HEK293 (cell line): ENCODE measurements at regions not wholly inside any gene's neighbourhood (a gene's known extent, or its start where the extent isn't known, plus 50 kb on each side); places are given as distances from the start of the nearest gene placed in this dataset.

Experiments
- CTCF ChIA-PET: fragments of 350-600 bp; formaldehyde crosslinking; extraction: SDS; loops from one replicate; lab custom pipeline; 2021; ENCODE audit warnings: antibody characterized with exemption; lab: Yijun Ruan, JAX
- POLR2A ChIA-PET: fragments of 300-600 bp; formaldehyde crosslinking; extraction: SDS; loops from one replicate; lab custom pipeline; 2020; ENCODE audit warnings: antibody characterized with exemption, inconsistent platforms; lab: Yijun Ruan, JAX
- H3K27ac ChIP-seq: fragments of 200-500 bp; sonication (Bioruptor generic); 2 replicates; pipeline ENCODE4 v1.5.1; 2014; ENCODE audit warnings: low read depth, low read length, control low read depth, inconsistent platforms; ENCODE audit errors: extremely low read depth
- H3K36me3 ChIP-seq, 2 experiments: fragments of 200-500 bp in 1 of 2; sonication (Bioruptor generic) in 1 of 2; 1 replicate in 1 of 2; 2 replicates in 1 of 2; pipeline ENCODE4 v1.5.1; 2014 to 2017; ENCODE audit warnings: inconsistent platforms in 2 of 2, low read length in 2 of 2; ENCODE audit not compliant: control insufficient read depth in 2 of 2, insufficient read depth in 1 of 2
- H3K4me1 ChIP-seq: fragments of 200-500 bp; sonication (Bioruptor generic); 2 replicates; pipeline ENCODE4 v1.5.1; 2014; ENCODE audit warnings: mild to moderate bottlenecking, low read length, inconsistent platforms; ENCODE audit not compliant: control insufficient read depth, insufficient read depth
- H3K4me3 ChIP-seq: 2 replicates; pipeline ENCODE4 v1.5.1; 2011; ENCODE audit warnings: low read depth, mild to moderate bottlenecking, control low read depth, low read length, moderate library complexity
- H3K9me3 ChIP-seq: fragments of 200-500 bp; sonication (Bioruptor generic); 2 replicates; pipeline ENCODE4 v1.5.1; 2014; ENCODE audit warnings: low read depth, low read length, inconsistent platforms; ENCODE audit not compliant: control insufficient read depth, insufficient read depth
- KLF1 ChIP-seq: fragments of 450-650 bp; formaldehyde crosslinking; IDR thresholded peaks from 2 replicates; pipeline ENCODE4 v1.5.1; 2016; ENCODE audit warnings: missing biosample characterization, missing genetic modification characterization
- SALL2 ChIP-seq: fragments of 450-650 bp; formaldehyde crosslinking; IDR thresholded peaks from 2 replicates; pipeline ENCODE4 v1.5.0; 2017; ENCODE audit warnings: missing biosample characterization, mild to moderate bottlenecking, missing genetic modification characterization, borderline replicate concordance
- SCRT2 ChIP-seq: fragments of 450-650 bp; formaldehyde crosslinking; IDR thresholded peaks from 2 replicates; pipeline ENCODE4 v1.5.1; 2016; ENCODE audit warnings: missing biosample characterization, missing genetic modification characterization
- ZEB2 ChIP-seq: fragments of 450-650 bp; formaldehyde crosslinking; IDR thresholded peaks from 2 replicates; pipeline ENCODE4 v1.5.1; 2016; ENCODE audit warnings: missing biosample characterization, missing genetic modification characterization
- ZFHX2 ChIP-seq: fragments of 450-650 bp; formaldehyde crosslinking; conservative IDR thresholded peaks from 2 replicates; pipeline ENCODE4 v1.5.1; 2016; ENCODE audit warnings: missing biosample characterization, missing genetic modification characterization
- ZNF16 ChIP-seq: fragments of 450-650 bp; formaldehyde crosslinking; IDR thresholded peaks from 2 replicates; pipeline ENCODE4 v1.5.1; 2016; ENCODE audit warnings: low read depth, missing biosample characterization, missing genetic modification characterization
- ZNF266 ChIP-seq: fragments of 450-650 bp; formaldehyde crosslinking; IDR thresholded peaks from 2 replicates; pipeline ENCODE4 v1.5.1; 2016; ENCODE audit warnings: missing biosample characterization, missing genetic modification characterization, low read depth
- ZNF473 ChIP-seq: fragments of 450-650 bp; formaldehyde crosslinking; IDR thresholded peaks from 2 replicates; pipeline ENCODE4 v1.5.1; 2017; ENCODE audit warnings: missing biosample characterization, missing genetic modification characterization
- ZNF530 ChIP-seq: fragments of 450-650 bp; formaldehyde crosslinking; IDR thresholded peaks from 2 replicates; pipeline ENCODE4 v1.5.1; 2016; ENCODE audit warnings: low read depth, missing biosample characterization, missing genetic modification characterization
- ZNF701 ChIP-seq: fragments of 450-650 bp; formaldehyde crosslinking; IDR thresholded peaks from 2 replicates; pipeline ENCODE4 v1.5.1; 2016; ENCODE audit warnings: missing biosample characterization, missing genetic modification characterization
- ZSCAN23 ChIP-seq: fragments of 450-650 bp; formaldehyde crosslinking; IDR thresholded peaks from 2 replicates; pipeline ENCODE4 v1.5.1; 2016; ENCODE audit warnings: missing biosample characterization, missing genetic modification characterization
- TF ChIP-seq, protein P1 (sequence below): fragments of 450-650 bp; formaldehyde crosslinking; IDR thresholded peaks from 2 replicates; pipeline ENCODE4 v1.5.1; 2016; ENCODE audit warnings: missing biosample characterization, missing genetic modification characterization
- TF ChIP-seq, protein P2 (sequence below): fragments of 450-650 bp; formaldehyde crosslinking; IDR thresholded peaks from 2 replicates; pipeline ENCODE4 v1.5.1; 2016; ENCODE audit warnings: missing biosample characterization, missing genetic modification characterization
- TF ChIP-seq, protein P3 (sequence below): fragments of 450-650 bp; formaldehyde crosslinking; IDR thresholded peaks from 2 replicates; pipeline ENCODE4 v1.5.1; 2016; ENCODE audit warnings: missing biosample characterization, missing genetic modification characterization, low read depth
- TF ChIP-seq, protein P4 (sequence below): fragments of 450-650 bp; formaldehyde crosslinking; IDR thresholded peaks from 2 replicates; pipeline ENCODE4 v1.5.1; 2016; ENCODE audit warnings: missing biosample characterization, missing genetic modification characterization
- TF ChIP-seq, protein P5 (sequence below): fragments of 450-650 bp; IDR thresholded peaks from 2 replicates; pipeline ENCODE4 v1.5.1; 2018; ENCODE audit warnings: missing biosample characterization, mild to moderate bottlenecking, missing genetic modification characterization
- TF ChIP-seq, protein P6 (sequence below): fragments of 450-650 bp; formaldehyde crosslinking; IDR thresholded peaks from 2 replicates; pipeline ENCODE4 v1.5.1; 2016; ENCODE audit warnings: missing biosample characterization, missing genetic modification characterization, borderline replicate concordance

DNA sequence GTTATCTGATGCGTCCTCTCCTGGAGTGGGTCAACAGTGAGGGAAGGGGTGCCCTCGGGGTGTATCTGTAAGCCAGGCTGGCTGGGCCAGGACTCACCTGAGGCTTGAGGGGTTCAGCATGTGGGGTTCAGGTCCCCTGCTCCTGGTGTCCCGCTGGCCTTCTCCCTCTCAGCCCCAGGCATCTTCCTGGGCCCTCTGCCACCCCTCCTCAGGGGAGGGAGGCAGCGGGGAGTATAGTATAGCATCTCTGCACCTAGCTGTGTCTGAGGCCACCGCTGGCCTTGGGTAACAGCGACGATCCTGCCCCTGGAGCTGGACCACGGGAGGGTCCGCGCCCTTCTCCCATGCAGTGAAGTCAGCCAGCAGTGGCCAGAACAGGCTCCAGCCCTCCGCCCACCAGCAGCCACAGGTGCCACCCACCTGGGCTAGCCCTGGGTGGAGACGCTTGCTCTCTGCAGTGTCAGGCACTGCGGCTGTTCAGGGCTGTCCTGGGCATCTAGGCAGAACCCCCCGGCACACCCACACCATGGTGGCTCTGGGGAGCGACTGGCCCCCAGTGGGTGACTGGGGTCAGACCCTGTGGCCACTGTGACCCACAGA, 110.7 kb upstream of the NKX1-1 start:
- ChIA-PET POLR2A (no interaction called here), CTCF (no interaction called here)
- no peak overlapping the region for H3K4me3 ChIP-seq
- no peak overlapping the region for H3K27ac ChIP-seq
- H3K9me3 ChIP-seq, result no peaks in the 10 kb centered on the region
- no peaks in the 10 kb centered on the region; the same call in 1 of the 2 replicates for H3K4me1 ChIP-seq
- TF ChIP-seq ZNF16, result no peak
- TF ChIP-seq ZNF701, result no peak
- TF ChIP-seq ZNF530 (tag by site-specific recombination), result no peak
- TF ChIP-seq, protein P1, sequence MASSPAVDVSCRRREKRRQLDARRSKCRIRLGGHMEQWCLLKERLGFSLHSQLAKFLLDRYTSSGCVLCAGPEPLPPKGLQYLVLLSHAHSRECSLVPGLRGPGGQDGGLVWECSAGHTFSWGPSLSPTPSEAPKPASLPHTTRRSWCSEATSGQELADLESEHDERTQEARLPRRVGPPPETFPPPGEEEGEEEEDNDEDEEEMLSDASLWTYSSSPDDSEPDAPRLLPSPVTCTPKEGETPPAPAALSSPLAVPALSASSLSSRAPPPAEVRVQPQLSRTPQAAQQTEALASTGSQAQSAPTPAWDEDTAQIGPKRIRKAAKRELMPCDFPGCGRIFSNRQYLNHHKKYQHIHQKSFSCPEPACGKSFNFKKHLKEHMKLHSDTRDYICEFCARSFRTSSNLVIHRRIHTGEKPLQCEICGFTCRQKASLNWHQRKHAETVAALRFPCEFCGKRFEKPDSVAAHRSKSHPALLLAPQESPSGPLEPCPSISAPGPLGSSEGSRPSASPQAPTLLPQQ (tag by site-specific recombination), result no peak
- TF ChIP-seq, protein P2, sequence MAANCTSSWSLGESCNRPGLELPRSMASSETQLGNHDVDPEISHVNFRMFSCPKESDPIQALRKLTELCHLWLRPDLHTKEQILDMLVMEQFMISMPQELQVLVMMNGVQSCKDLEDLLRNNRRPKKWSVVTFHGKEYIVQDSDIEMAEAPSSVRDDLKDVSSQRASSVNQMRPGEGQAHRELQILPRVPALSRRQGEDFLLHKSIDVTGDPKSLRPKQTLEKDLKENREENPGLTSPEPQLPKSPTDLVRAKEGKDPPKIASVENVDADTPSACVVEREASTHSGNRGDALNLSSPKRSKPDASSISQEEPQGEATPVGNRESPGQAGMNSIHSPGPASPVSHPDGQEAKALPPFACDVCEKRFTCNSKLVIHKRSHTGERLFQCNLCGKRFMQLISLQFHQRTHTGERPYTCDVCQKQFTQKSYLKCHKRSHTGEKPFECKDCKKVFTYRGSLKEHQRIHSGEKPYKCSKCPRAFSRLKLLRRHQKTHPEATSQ, result no peak
- no peak for TF ChIP-seq KLF1
- TF ChIP-seq ZNF473 (tag by site-specific recombination), result no peak
- no peak for TF ChIP-seq SALL2 (tag by site-specific recombination)
- TF ChIP-seq ZEB2 (tag by site-specific recombination), result no peak
- TF ChIP-seq, protein P3, sequence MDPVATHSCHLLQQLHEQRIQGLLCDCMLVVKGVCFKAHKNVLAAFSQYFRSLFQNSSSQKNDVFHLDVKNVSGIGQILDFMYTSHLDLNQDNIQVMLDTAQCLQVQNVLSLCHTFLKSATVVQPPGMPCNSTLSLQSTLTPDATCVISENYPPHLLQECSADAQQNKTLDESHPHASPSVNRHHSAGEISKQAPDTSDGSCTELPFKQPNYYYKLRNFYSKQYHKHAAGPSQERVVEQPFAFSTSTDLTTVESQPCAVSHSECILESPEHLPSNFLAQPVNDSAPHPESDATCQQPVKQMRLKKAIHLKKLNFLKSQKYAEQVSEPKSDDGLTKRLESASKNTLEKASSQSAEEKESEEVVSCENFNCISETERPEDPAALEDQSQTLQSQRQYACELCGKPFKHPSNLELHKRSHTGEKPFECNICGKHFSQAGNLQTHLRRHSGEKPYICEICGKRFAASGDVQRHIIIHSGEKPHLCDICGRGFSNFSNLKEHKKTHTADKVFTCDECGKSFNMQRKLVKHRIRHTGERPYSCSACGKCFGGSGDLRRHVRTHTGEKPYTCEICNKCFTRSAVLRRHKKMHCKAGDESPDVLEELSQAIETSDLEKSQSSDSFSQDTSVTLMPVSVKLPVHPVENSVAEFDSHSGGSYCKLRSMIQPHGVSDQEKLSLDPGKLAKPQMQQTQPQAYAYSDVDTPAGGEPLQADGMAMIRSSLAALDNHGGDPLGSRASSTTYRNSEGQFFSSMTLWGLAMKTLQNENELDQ (tag by site-specific recombination), result no peak
- TF ChIP-seq, protein P4, sequence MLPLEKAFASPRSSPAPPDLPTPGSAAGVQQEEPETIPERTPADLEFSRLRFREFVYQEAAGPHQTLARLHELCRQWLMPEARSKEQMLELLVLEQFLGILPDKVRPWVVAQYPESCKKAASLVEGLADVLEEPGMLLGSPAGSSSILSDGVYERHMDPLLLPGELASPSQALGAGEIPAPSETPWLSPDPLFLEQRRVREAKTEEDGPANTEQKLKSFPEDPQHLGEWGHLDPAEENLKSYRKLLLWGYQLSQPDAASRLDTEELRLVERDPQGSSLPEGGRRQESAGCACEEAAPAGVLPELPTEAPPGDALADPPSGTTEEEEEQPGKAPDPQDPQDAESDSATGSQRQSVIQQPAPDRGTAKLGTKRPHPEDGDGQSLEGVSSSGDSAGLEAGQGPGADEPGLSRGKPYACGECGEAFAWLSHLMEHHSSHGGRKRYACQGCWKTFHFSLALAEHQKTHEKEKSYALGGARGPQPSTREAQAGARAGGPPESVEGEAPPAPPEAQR (tag by site-specific recombination), result no peak
- TF ChIP-seq, protein P5, sequence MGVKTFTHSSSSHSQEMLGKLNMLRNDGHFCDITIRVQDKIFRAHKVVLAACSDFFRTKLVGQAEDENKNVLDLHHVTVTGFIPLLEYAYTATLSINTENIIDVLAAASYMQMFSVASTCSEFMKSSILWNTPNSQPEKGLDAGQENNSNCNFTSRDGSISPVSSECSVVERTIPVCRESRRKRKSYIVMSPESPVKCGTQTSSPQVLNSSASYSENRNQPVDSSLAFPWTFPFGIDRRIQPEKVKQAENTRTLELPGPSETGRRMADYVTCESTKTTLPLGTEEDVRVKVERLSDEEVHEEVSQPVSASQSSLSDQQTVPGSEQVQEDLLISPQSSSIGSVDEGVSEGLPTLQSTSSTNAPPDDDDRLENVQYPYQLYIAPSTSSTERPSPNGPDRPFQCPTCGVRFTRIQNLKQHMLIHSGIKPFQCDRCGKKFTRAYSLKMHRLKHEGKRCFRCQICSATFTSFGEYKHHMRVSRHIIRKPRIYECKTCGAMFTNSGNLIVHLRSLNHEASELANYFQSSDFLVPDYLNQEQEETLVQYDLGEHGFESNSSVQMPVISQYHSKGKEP (tag by site-specific recombination), result no peak
- no peak for TF ChIP-seq ZSCAN23 (tag by site-specific recombination)
- 0 out of 2 replicates have a peak, but pooled peaks have one; percentile 11 for TF ChIP-seq ZFHX2
- TF ChIP-seq, protein P6, sequence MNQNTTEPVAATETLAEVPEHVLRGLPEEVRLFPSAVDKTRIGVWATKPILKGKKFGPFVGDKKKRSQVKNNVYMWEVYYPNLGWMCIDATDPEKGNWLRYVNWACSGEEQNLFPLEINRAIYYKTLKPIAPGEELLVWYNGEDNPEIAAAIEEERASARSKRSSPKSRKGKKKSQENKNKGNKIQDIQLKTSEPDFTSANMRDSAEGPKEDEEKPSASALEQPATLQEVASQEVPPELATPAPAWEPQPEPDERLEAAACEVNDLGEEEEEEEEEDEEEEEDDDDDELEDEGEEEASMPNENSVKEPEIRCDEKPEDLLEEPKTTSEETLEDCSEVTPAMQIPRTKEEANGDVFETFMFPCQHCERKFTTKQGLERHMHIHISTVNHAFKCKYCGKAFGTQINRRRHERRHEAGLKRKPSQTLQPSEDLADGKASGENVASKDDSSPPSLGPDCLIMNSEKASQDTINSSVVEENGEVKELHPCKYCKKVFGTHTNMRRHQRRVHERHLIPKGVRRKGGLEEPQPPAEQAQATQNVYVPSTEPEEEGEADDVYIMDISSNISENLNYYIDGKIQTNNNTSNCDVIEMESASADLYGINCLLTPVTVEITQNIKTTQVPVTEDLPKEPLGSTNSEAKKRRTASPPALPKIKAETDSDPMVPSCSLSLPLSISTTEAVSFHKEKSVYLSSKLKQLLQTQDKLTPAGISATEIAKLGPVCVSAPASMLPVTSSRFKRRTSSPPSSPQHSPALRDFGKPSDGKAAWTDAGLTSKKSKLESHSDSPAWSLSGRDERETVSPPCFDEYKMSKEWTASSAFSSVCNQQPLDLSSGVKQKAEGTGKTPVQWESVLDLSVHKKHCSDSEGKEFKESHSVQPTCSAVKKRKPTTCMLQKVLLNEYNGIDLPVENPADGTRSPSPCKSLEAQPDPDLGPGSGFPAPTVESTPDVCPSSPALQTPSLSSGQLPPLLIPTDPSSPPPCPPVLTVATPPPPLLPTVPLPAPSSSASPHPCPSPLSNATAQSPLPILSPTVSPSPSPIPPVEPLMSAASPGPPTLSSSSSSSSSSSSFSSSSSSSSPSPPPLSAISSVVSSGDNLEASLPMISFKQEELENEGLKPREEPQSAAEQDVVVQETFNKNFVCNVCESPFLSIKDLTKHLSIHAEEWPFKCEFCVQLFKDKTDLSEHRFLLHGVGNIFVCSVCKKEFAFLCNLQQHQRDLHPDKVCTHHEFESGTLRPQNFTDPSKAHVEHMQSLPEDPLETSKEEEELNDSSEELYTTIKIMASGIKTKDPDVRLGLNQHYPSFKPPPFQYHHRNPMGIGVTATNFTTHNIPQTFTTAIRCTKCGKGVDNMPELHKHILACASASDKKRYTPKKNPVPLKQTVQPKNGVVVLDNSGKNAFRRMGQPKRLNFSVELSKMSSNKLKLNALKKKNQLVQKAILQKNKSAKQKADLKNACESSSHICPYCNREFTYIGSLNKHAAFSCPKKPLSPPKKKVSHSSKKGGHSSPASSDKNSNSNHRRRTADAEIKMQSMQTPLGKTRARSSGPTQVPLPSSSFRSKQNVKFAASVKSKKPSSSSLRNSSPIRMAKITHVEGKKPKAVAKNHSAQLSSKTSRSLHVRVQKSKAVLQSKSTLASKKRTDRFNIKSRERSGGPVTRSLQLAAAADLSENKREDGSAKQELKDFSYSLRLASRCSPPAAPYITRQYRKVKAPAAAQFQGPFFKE, result no peak
- 0 out of 2 replicates have a peak, but pooled peaks have one; percentile 14 for TF ChIP-seq SCRT2 (tag by site-specific recombination)
- no peak for TF ChIP-seq ZNF266 (tag by site-specific recombination)
- no peaks in the 10 kb centered on the region for H3K36me3 ChIP-seq
